H1 (cell line): ENCODE measurements at regions not wholly inside any gene's neighbourhood (a gene's known extent, or its start where the extent isn't known, plus 50 kb on each side); places are given as distances from the start of the nearest gene placed in this dataset.

Source experiments
- CTCF ChIA-PET: fragments of 300-600 bp; sonication (Branson Sonifier 250); formaldehyde crosslinking; loops from one replicate; lab custom pipeline; 2021; ENCODE audit not compliant: partially characterized antibody; lab: Charles Lee
- POLR2A ChIA-PET: fragments of 300-600 bp; sonication (Branson Sonifier 250); formaldehyde crosslinking; loops from one replicate; lab custom pipeline; 2021; ENCODE audit warnings: inconsistent platforms; ENCODE audit not compliant: partially characterized antibody; lab: Charles Lee
- DNase-seq, 2 experiments: peaks; one replicate each; pipeline versions ENCODE4 v3.0.0 to v3.0.0-alpha.2; 2010 to 2022; ENCODE audit warnings: low spot score in 2 of 2, low read depth in 1 of 2, mixed read lengths in 1 of 2
- FAIRE-seq: peaks from 2 replicates; lab custom pipeline; 2011; peaks lifted over from hg19 to GRCh38; lab: Jason Lieb, UNC
- H2AFZ ChIP-seq: 2 replicates; pipeline ENCODE4 v1.8.1; 2012; ENCODE audit warnings: low read length, inconsistent platforms
- H2AK5ac ChIP-seq: 2 replicates; pipeline ENCODE4 v1.6.1; 2013; ENCODE audit warnings: low read depth, low read length
- H2BK120ac ChIP-seq: replicated peaks from 2 replicates; pipeline ENCODE3; 2013; ENCODE audit warnings: low read depth, low read length, inconsistent platforms
- H2BK12ac ChIP-seq: 2 replicates; pipeline ENCODE4 v1.6.1; 2013; ENCODE audit warnings: low read depth, low read length
- H2BK15ac ChIP-seq: 2 replicates; pipeline ENCODE4 v1.6.1; 2013; ENCODE audit warnings: low read length
- H2BK20ac ChIP-seq: 2 replicates; pipeline ENCODE4 v1.6.1; 2013; ENCODE audit warnings: low read length
- H2BK5ac ChIP-seq: 2 replicates; pipeline ENCODE4 v1.6.1; 2013; ENCODE audit warnings: low read depth, low read length
- H3K14ac ChIP-seq: 2 replicates; pipeline ENCODE4 v1.6.1; 2013; ENCODE audit warnings: inconsistent platforms; ENCODE audit not compliant: insufficient read length
- H3K18ac ChIP-seq: 2 replicates; pipeline ENCODE4 v1.6.1; 2013; ENCODE audit warnings: low read length; ENCODE audit errors: extremely low read depth
- H3K23ac ChIP-seq: 2 replicates; pipeline ENCODE4 v1.6.1; 2013; ENCODE audit warnings: inconsistent platforms; ENCODE audit not compliant: insufficient read length
- H3K23me2 ChIP-seq: 2 replicates; pipeline ENCODE4 v1.6.1; 2013; ENCODE audit warnings: low read depth, low read length
- H3K27ac ChIP-seq: 2 replicates; pipeline ENCODE4 v1.6.1; 2011; ENCODE audit warnings: low read depth, low read length, inconsistent platforms
- H3K27me3 ChIP-seq, 4 experiments: replicated peaks in 1 of 4; 1 replicate in 1 of 4; 2 replicates in 3 of 4; pipeline versions ENCODE4 v1.6.1 to v1.8.1; 2011 to 2013; ENCODE audit warnings: low read length in 3 of 4, mild to moderate bottlenecking in 3 of 4, inconsistent platforms in 2 of 4, mixed read lengths in 2 of 4, moderate library complexity in 1 of 4; ENCODE audit not compliant: control insufficient read depth in 3 of 4, insufficient read depth in 3 of 4; ENCODE audit errors: extremely low read depth in 1 of 4
- H3K36me3 ChIP-seq, 4 experiments: 2 replicates each; pipeline versions ENCODE4 v1.6.1 to v1.8.1; 2011 to 2013; ENCODE audit warnings: mild to moderate bottlenecking in 4 of 4, low read length in 3 of 4, moderate library complexity in 2 of 4, control low read depth in 1 of 4, inconsistent platforms in 1 of 4; ENCODE audit not compliant: insufficient read depth in 4 of 4, control insufficient read depth in 2 of 4
- H3K4ac ChIP-seq: replicated peaks from 2 replicates; pipeline ENCODE3; 2013; ENCODE audit warnings: low read length, low read depth, mixed read lengths, inconsistent platforms; ENCODE audit not compliant: insufficient read length
- H3K4me1 ChIP-seq, 4 experiments: replicated peaks in 1 of 4; 1 replicate in 1 of 4; 2 replicates in 3 of 4; pipeline versions ENCODE4 v1.6.1 to v1.8.1; 2011 to 2013; ENCODE audit warnings: low read length in 3 of 4, inconsistent platforms in 2 of 4, mixed read lengths in 1 of 4; ENCODE audit not compliant: insufficient read depth in 4 of 4, control insufficient read depth in 3 of 4
- H3K4me2 ChIP-seq, 2 experiments: 2 replicates each; pipeline versions ENCODE4 v1.6.1 to v1.8.1; 2011 to 2013; ENCODE audit warnings: low read depth in 2 of 2, low read length in 2 of 2, control low read depth in 1 of 2, inconsistent platforms in 1 of 2, mild to moderate bottlenecking in 1 of 2; ENCODE audit not compliant: insufficient read depth in 1 of 2
- H3K4me3 ChIP-seq, 4 experiments: fragments of 200-600, 300-600 bp in 1 of 4; sonication (generic), shearing (Covaris generic), sonication (Bioruptor Twin) in 1 of 4; 2 replicates each; pipeline versions ENCODE4 v1.5.1 to v1.8.1; 2011 to 2016; ENCODE audit warnings: low read length in 4 of 4, low read depth in 3 of 4, control low read depth in 2 of 4, inconsistent platforms in 2 of 4, mild to moderate bottlenecking in 2 of 4, mixed read lengths in 1 of 4, moderate library complexity in 1 of 4; ENCODE audit not compliant: insufficient read depth in 2 of 4; ENCODE audit errors: extremely low read depth in 1 of 4
- H3K56ac ChIP-seq: replicated peaks from 2 replicates; pipeline ENCODE3; 2013; ENCODE audit warnings: low read depth, mild to moderate bottlenecking, mixed read lengths, low read length, inconsistent platforms; ENCODE audit not compliant: insufficient read length
- H3K79me1 ChIP-seq: 2 replicates; pipeline ENCODE4 v1.6.1; 2013; ENCODE audit warnings: low read depth, low read length, control low read depth
- H3K79me2 ChIP-seq, 2 experiments: 2 replicates each; pipeline versions ENCODE4 v1.6.1 to v1.8.1; 2012 to 2013; ENCODE audit warnings: low read length in 2 of 2, mild to moderate bottlenecking in 2 of 2, inconsistent platforms in 1 of 2; ENCODE audit not compliant: insufficient read depth in 2 of 2, control insufficient read depth in 1 of 2
- H3K9ac ChIP-seq, 4 experiments: replicated peaks in 1 of 4; 1 replicate in 1 of 4; 2 replicates in 3 of 4; pipeline versions ENCODE4 v1.6.1 to v1.8.1; 2011 to 2013; ENCODE audit warnings: low read depth in 3 of 4, low read length in 3 of 4, control low read depth in 2 of 4, mild to moderate bottlenecking in 2 of 4, moderate library complexity in 2 of 4, inconsistent platforms in 1 of 4; ENCODE audit errors: extremely low read depth in 1 of 4
- H3K9me3 ChIP-seq, 2 experiments: 2 replicates each; pipeline versions ENCODE4 v1.6.1 to v1.8.1; 2012 to 2013; ENCODE audit warnings: mild to moderate bottlenecking in 2 of 2, moderate library complexity in 2 of 2, control low read depth in 1 of 2, inconsistent platforms in 1 of 2, low read depth in 1 of 2, low read length in 1 of 2, mixed read lengths in 1 of 2; ENCODE audit not compliant: insufficient read depth in 2 of 2
- H4K20me1 ChIP-seq, 2 experiments: replicated peaks in 1 of 2; 2 replicates each; pipeline versions ENCODE3 to v1.8.1; 2011 to 2013; ENCODE audit warnings: inconsistent platforms in 2 of 2, low read length in 2 of 2, mild to moderate bottlenecking in 1 of 2; ENCODE audit not compliant: insufficient read depth in 2 of 2, control insufficient read depth in 1 of 2
- H4K5ac ChIP-seq: 2 replicates; pipeline ENCODE4 v1.6.1; 2013; ENCODE audit warnings: low read length, low read depth, mixed read lengths, inconsistent platforms; ENCODE audit not compliant: insufficient read length
- H4K8ac ChIP-seq: 2 replicates; pipeline ENCODE4 v1.8.0; 2013; ENCODE audit warnings: mild to moderate bottlenecking, moderate library complexity, low read length, inconsistent platforms; ENCODE audit not compliant: insufficient read depth; ENCODE audit errors: extremely low read depth
- H4K91ac ChIP-seq: replicated peaks from 2 replicates; pipeline ENCODE3; 2013; ENCODE audit warnings: low read length, mixed read lengths, inconsistent platforms; ENCODE audit not compliant: insufficient read length
- ASH2L ChIP-seq: fragments of 200-600, 300-600 bp; sonication (generic); IDR thresholded peaks from one replicate; pipeline ENCODE4 v1.7.1; 2017; ENCODE audit warnings: low read length
- ATF2 ChIP-seq: IDR thresholded peaks from 2 replicates; pipeline ENCODE4 v1.6.1; 2012; ENCODE audit warnings: low read length, inconsistent platforms
- BCL11A ChIP-seq, 2 experiments: IDR thresholded peaks; one replicate each; pipeline ENCODE4 v1.6.1; 2011; ENCODE audit warnings: low read depth in 2 of 2, low read length in 2 of 2, mild to moderate bottlenecking in 2 of 2
- GTF2F1 ChIP-seq: IDR thresholded peaks from 2 replicates; pipeline ENCODE4 v1.6.1; 2012; ENCODE audit warnings: low read depth, low read length, improper control_type of control experiment, borderline replicate concordance
- KDM1A ChIP-seq: fragments of 200-600, 300-600 bp; sonication (generic); IDR thresholded peaks from 2 replicates; pipeline ENCODE4 v1.7.1; 2016; ENCODE audit warnings: mild to moderate bottlenecking, low read length, borderline replicate concordance
- SIRT6 ChIP-seq: IDR thresholded peaks from one replicate; pipeline ENCODE4 v1.7.1; 2012; ENCODE audit warnings: low read length, inconsistent platforms
- WGBS, 2 experiments: shearing (Covaris generic) in 1 of 2; methylation state at CpG; one replicate each; pipeline versions ENCODE4 v1.1.6 to v1.1.7; 2013 to 2015; ENCODE audit warnings: low lambda C conversion rate in 2 of 2, mixed read lengths in 2 of 2, inconsistent platforms in 1 of 2, low coverage in 1 of 2, missing lambda C conversion rate in 1 of 2; ENCODE audit not compliant: insufficient replicate concordance in 2 of 2, insufficient coverage in 1 of 2, insufficient read length in 1 of 2; ENCODE audit errors: extremely low coverage in 1 of 2, missing lambda C conversion rate in 1 of 2; 5-methylcytosine and 5-hydroxymethylcytosine counted together

GRCh38 chr14:101084436-101084826, 180.9 kb upstream of the RTL1 start:
- Histone ChIP-seq H3K18ac (no peak overlapping the region), H3K56ac (no peak overlapping the region), H2BK15ac (no peak overlapping the region), H3K79me2 (no peaks in the 10 kb centered on the region), H4K91ac (no peak overlapping the region), H4K5ac (no peak overlapping the region), H4K20me1 (no peaks in the 10 kb centered on the region), H2BK5ac (no peak overlapping the region), H2BK120ac (no peak overlapping the region), H3K27ac (no peak overlapping the region), H2BK12ac (no peak overlapping the region), H3K4ac (no peak overlapping the region), H2AK5ac (no peak overlapping the region), H3K14ac (no peak overlapping the region), H4K8ac (no peak overlapping the region), H3K36me3 (no peaks in the 10 kb centered on the region), H3K27me3 (no peaks in the 10 kb centered on the region), H3K9ac (no peak overlapping the region), H3K4me1 (no peaks in the 10 kb centered on the region; a peak in 1 of 7 replicates), H3K23ac (no peak overlapping the region), H3K4me3 (no peak overlapping the region), H3K9me3 (no peaks in the 10 kb centered on the region), H3K79me1 (no peaks in the 10 kb centered on the region), H3K4me2 (no peak overlapping the region), H3K23me2 (no peaks in the 10 kb centered on the region; the same call in 1 of the 2 replicates), H2AFZ (0 out of 2 replicates have a peak overlapping the region, but pooled peaks have one; percentile 15), H2BK20ac (no peak overlapping the region)
- WGBS, 2 experiments = 74% methylated on average over 6 of the region's 6 CpGs; no CpG with 5 or more reads in 1 of the 2 experiments
- ChIA-PET CTCF (interaction anchor here (0.9 to 3.9 kb wide), 14 partner anchors 8 to 493 kb away, joined by 3 to 14 read pairs (median 3); partner anchors contain the start of gene RTL1), POLR2A (no interaction called here)
- DNase-seq (no peak), FAIRE-seq (no peak)
- TF ChIP-seq GTF2F1 (no peak), ATF2 (no peak), SIRT6 (no peak), BCL11A (IDR thresholded peaks at IDR 0.05; ENCODE audit: low read depth in 2 of 2, low read length in 2 of 2) (no peak), KDM1A (no peak), ASH2L (no peak)
